Fibroblast of mammary gland (primary cell): ENCODE measurements at regions not wholly inside any gene's neighbourhood (a gene's known extent, or its start where the extent isn't known, plus 50 kb on each side); places are given as distances from the start of the nearest gene placed in this dataset.
A peak's percentile ranks its signal among the peaks of the same experiment; 100 is the strongest.
"Not testable (repeated sequence)": the region's sequence is repeated elsewhere in the genome, so short reads cannot be mapped to it uniquely, and the experiment has no call there.

Experiments
- DNase-seq: peaks from one replicate; pipeline ENCODE4 v3.0.0-alpha.2; 2010; ENCODE audit warnings: low read depth
- H3K4me3 ChIP-seq: 2 replicates; pipeline ENCODE4 v1.5.1; 2011; ENCODE audit warnings: low read depth, mild to moderate bottlenecking, low read length, moderate library complexity; ENCODE audit not compliant: control insufficient read depth
- TF ChIP-seq, protein P1 (sequence below): conservative IDR thresholded peaks from 2 replicates; pipeline ENCODE4 v1.5.1; 2011; ENCODE audit warnings: low read depth, low read length, inconsistent platforms; ENCODE audit not compliant: control insufficient read depth, insufficient read depth

GRCh38 chr13:84591444-84591843, 709.2 kb upstream of the SLITRK1 start:
- no peak for DNase-seq
- H3K4me3 ChIP-seq, result no peak overlapping the region
- TF ChIP-seq, protein P1, sequence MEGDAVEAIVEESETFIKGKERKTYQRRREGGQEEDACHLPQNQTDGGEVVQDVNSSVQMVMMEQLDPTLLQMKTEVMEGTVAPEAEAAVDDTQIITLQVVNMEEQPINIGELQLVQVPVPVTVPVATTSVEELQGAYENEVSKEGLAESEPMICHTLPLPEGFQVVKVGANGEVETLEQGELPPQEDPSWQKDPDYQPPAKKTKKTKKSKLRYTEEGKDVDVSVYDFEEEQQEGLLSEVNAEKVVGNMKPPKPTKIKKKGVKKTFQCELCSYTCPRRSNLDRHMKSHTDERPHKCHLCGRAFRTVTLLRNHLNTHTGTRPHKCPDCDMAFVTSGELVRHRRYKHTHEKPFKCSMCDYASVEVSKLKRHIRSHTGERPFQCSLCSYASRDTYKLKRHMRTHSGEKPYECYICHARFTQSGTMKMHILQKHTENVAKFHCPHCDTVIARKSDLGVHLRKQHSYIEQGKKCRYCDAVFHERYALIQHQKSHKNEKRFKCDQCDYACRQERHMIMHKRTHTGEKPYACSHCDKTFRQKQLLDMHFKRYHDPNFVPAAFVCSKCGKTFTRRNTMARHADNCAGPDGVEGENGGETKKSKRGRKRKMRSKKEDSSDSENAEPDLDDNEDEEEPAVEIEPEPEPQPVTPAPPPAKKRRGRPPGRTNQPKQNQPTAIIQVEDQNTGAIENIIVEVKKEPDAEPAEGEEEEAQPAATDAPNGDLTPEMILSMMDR, result no peak

- TF ChIP-seq, protein P1, result no peak
- H3K4me3 ChIP-seq, result no peak overlapping the region
- no peak for DNase-seq
Measured at GRCh38 chr13:84590663-84591062, 708.4 kb upstream of the SLITRK1 start.

DNA sequence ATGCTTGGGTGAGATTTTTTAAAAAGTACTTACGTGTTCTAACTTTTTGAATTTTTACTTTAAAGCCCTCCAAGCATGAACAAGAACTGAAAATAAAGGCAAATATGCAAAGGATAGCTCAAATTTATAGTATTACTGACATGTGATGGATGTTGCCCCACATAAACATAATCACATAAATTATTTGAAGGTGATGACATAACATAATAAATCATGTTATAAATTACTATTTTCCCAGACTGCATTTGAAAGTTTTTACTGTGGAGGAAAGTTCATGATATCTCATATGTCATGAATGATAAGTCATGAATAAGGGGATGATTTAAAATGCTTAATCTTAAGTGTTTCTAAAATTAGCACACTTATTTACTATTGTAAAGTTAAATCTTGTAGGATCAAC, 705.7 kb upstream of the SLITRK1 start:
- TF ChIP-seq, protein P1, result no peak
- H3K4me3 ChIP-seq, result no peak overlapping the region
- no peak for DNase-seq

DNA sequence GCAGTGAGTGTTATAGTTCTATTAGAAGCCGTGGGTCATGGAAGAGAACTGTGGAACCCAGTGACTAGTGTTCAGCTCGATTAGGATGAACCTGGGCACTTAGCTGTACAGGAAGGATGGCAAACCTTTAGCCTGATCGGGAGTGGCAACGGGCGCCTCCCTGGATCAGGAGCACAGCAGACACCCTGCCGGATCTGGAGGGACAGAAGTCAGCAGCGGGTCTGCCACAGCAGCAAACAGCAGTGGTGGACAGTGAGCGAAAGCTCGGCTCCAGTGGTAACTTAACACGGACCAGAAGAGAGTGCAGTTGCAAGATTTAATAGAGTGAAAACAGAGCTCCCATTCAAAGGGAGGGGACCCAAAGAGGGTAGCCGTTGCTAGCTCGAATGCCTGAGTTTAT, 697.6 kb upstream of the SLITRK1 start:
- not testable (repeated sequence) for DNase-seq, H3K4me3 ChIP-seq

DNA sequence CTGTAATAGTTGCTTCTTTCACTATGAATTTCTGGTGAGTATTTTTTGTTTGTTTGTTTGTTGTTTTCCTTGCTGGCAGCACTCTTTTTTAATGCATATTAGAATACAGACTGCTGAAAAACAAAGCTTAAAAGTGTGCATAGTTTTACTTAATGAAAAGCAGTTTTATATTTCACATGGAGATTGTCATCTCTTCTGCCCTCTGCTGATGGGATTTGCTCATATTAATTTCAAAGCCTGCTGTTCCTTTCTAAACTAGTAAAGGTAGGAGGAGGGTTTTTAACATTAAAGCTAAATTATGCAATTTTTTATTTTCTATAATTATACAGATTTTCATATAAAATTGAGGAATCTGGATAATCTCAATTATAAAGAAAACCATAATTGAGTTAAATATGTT, 692.6 kb upstream of the SLITRK1 start:
- TF ChIP-seq, protein P1, result peak; percentile 43
- DNase-seq, result peak; percentile 33
- H3K4me3 ChIP-seq, result no peak overlapping the region

- DNase-seq, result no peak
- TF ChIP-seq, protein P1, result no peak
- no peak overlapping the region for H3K4me3 ChIP-seq
Measured at GRCh38 chr13:84571264-84571663, 689.0 kb upstream of the SLITRK1 start.

DNA sequence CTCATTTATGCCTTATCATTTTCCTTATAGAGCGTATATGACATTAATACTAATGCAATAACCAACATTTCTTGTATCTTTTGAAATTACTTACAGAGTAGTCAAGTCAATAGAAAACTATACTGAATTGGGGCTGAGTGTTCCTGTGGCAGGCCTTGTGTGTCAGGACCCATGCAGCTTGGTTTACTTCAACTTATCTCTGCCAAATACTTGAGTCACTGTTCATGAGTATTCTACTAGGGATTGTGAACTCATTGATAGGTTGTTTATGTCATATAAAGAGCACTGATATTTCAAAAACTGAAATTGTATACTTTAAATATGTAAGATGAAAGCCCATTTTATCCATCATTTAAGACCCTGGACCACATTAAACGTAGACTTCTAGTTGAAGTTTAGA, 688.6 kb upstream of the SLITRK1 start:
- no peak overlapping the region for H3K4me3 ChIP-seq
- DNase-seq, result peak; percentile 41

More for the DNA sequence above, 688.6 kb upstream of the SLITRK1 start:
- TF ChIP-seq, protein P1, result no peak
